ENCODE measurements at regions not wholly inside any gene's neighbourhood (a gene's known extent, or its start where the extent isn't known, plus 50 kb on each side); places are given as distances from the start of the nearest gene placed in this dataset.

GRCh38 chr3:187540847-187541246 is 129.3 kb downstream of the SST start:
- Histone ChIP-seq H3K4me3 (ENCODE audit: low read length) (no peak overlapping the region), H3K27ac (ENCODE audit: low read depth, low read length) (no peak overlapping the region), H3K36me3 (ENCODE audit: insufficient read depth, low read length) (no peaks in the 10 kb centered on the region), H3K4me1 (ENCODE audit: insufficient read depth, low read length) (no peaks in the 10 kb centered on the region), H3K27me3 (ENCODE audit: insufficient read depth, low read length) (no peaks in the 10 kb centered on the region), H3K9ac (ENCODE audit: low read depth, low read length) (no peak overlapping the region), H3K9me3 (ENCODE audit: insufficient read depth, low read depth, low read length) (no peaks in the 10 kb centered on the region)
- 93% methylated on average over 5 of the region's 6 CpGs for WGBS

DNA sequence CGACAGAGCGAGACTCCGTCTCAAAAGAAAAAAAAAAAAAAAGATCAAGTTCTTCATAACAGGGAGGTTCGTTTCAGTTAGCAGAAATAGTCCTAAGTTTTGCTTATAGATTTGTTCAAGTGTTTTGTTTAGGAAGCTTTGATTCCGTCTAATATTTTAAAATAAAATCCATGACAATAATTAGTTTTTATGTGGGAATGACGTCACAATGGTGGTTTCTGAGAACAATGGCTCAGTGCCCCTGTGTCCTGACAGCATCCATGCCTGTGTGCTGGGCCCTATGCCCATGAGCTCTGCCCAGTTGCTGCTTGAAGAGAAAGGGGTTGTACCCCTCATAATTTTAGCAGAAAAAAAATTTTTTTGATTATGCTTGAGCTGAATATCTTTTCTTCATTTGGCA is 134.0 kb downstream of the SST start:
- no peaks in the 10 kb centered on the region for H3K36me3 ChIP-seq (ENCODE audit: insufficient read depth, low read length)
- H3K9ac ChIP-seq (ENCODE audit: low read depth, low read length), result no peak overlapping the region
- H3K27me3 ChIP-seq (ENCODE audit: insufficient read depth, low read length), result no peaks in the 10 kb centered on the region
- no peaks in the 10 kb centered on the region for H3K9me3 ChIP-seq (ENCODE audit: insufficient read depth, low read depth, low read length)
- no peak overlapping the region for H3K27ac ChIP-seq (ENCODE audit: low read depth, low read length)
- no peak overlapping the region for H3K4me3 ChIP-seq (ENCODE audit: low read length)
- H3K4me1 ChIP-seq (ENCODE audit: insufficient read depth, low read length), result peaks cover 12% of the 10 kb centered on the region; the same call in 1 of the 2 replicates
- 98% methylated on average over 6 of the region's 6 CpGs for WGBS

DNA sequence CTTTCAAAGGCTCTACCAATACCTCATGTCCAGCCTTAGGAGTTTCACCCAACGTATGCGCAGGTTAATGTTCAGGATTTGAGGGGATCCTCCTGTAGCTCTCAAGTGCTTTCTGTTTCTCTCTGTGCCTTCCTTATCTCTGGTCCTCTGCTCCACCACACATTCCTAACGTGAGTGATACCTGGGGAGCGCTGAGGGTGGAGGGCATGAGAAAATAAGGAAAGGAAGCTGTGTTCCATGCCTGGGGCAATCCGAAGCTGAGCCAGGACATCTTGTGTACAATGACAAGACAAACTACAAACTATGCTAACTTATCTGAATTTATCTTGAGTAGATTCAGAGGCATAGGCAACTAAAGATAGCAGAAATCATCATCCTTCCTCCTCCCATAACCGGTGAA is 136.4 kb downstream of the SST start:
- Histone ChIP-seq H3K9ac (ENCODE audit: low read depth, low read length) (no peak overlapping the region), H3K36me3 (ENCODE audit: insufficient read depth, low read length) (no peaks in the 10 kb centered on the region), H3K27me3 (ENCODE audit: insufficient read depth, low read length) (no peaks in the 10 kb centered on the region), H3K4me3 (ENCODE audit: low read length) (no peak overlapping the region), H3K4me1 (ENCODE audit: insufficient read depth, low read length) (peaks cover 12% of the 10 kb centered on the region; the same call in 1 of the 2 replicates), H3K9me3 (ENCODE audit: insufficient read depth, low read depth, low read length) (no peaks in the 10 kb centered on the region), H3K27ac (ENCODE audit: low read depth, low read length) (no peak overlapping the region)
- 92% methylated on average over 3 of the region's 6 CpGs for WGBS

- H3K4me3 ChIP-seq (ENCODE audit: low read length), result no peak overlapping the region
- H3K4me1 ChIP-seq (ENCODE audit: insufficient read depth, low read length), result peaks cover 12% of the 10 kb centered on the region; the same call in 1 of the 2 replicates
- 89% methylated on average over 2 of the region's 2 CpGs for WGBS
- H3K36me3 ChIP-seq (ENCODE audit: insufficient read depth, low read length), result no peaks in the 10 kb centered on the region
- no peaks in the 10 kb centered on the region for H3K27me3 ChIP-seq (ENCODE audit: insufficient read depth, low read length)
- no peak overlapping the region for H3K9ac ChIP-seq (ENCODE audit: low read depth, low read length)
- no peaks in the 10 kb centered on the region for H3K9me3 ChIP-seq (ENCODE audit: insufficient read depth, low read depth, low read length)
- no peak overlapping the region for H3K27ac ChIP-seq (ENCODE audit: low read depth, low read length)
Measured at GRCh38 chr3:187531831-187532230, 138.4 kb downstream of the SST start.

- Histone ChIP-seq H3K4me3 (ENCODE audit: low read length) (no peak overlapping the region), H3K9me3 (ENCODE audit: insufficient read depth, low read depth, low read length) (no peaks in the 10 kb centered on the region), H3K9ac (ENCODE audit: low read depth, low read length) (no peak overlapping the region), H3K27ac (ENCODE audit: low read depth, low read length) (no peak overlapping the region), H3K36me3 (ENCODE audit: insufficient read depth, low read length) (no peaks in the 10 kb centered on the region), H3K4me1 (ENCODE audit: insufficient read depth, low read length) (peaks cover 26% of the 10 kb centered on the region), H3K27me3 (ENCODE audit: insufficient read depth, low read length) (no peaks in the 10 kb centered on the region)
- 100% methylated on average over 1 of the region's 1 CpG for WGBS
Measured at GRCh38 chr3:187522890-187523289, 147.3 kb downstream of the SST start.

GRCh38 chr3:187522293-187522692 is 147.9 kb downstream of the SST start:
- Histone ChIP-seq H3K4me3 (ENCODE audit: low read length) (no peak overlapping the region), H3K9ac (ENCODE audit: low read depth, low read length) (no peak overlapping the region), H3K4me1 (ENCODE audit: insufficient read depth, low read length) (peaks cover 31% of the 10 kb centered on the region), H3K36me3 (ENCODE audit: insufficient read depth, low read length) (no peaks in the 10 kb centered on the region), H3K27ac (ENCODE audit: low read depth, low read length) (no peak overlapping the region), H3K27me3 (ENCODE audit: insufficient read depth, low read length) (no peaks in the 10 kb centered on the region), H3K9me3 (ENCODE audit: insufficient read depth, low read depth, low read length) (no peaks in the 10 kb centered on the region)
- WGBS, result 67% methylated on average over 1 of the region's 2 CpGs

- Histone ChIP-seq H3K36me3 (ENCODE audit: insufficient read depth, low read length) (no peaks in the 10 kb centered on the region), H3K27ac (ENCODE audit: low read depth, low read length) (no peak overlapping the region), H3K9me3 (ENCODE audit: insufficient read depth, low read depth, low read length) (no peaks in the 10 kb centered on the region), H3K9ac (ENCODE audit: low read depth, low read length) (no peak overlapping the region), H3K27me3 (ENCODE audit: insufficient read depth, low read length) (no peaks in the 10 kb centered on the region), H3K4me1 (ENCODE audit: insufficient read depth, low read length) (peaks cover 31% of the 10 kb centered on the region), H3K4me3 (ENCODE audit: low read length) (no peak overlapping the region)
- 100% methylated on average over 1 of the region's 2 CpGs for WGBS
Measured at GRCh38 chr3:187521546-187521945, 148.6 kb downstream of the SST start.

DNA sequence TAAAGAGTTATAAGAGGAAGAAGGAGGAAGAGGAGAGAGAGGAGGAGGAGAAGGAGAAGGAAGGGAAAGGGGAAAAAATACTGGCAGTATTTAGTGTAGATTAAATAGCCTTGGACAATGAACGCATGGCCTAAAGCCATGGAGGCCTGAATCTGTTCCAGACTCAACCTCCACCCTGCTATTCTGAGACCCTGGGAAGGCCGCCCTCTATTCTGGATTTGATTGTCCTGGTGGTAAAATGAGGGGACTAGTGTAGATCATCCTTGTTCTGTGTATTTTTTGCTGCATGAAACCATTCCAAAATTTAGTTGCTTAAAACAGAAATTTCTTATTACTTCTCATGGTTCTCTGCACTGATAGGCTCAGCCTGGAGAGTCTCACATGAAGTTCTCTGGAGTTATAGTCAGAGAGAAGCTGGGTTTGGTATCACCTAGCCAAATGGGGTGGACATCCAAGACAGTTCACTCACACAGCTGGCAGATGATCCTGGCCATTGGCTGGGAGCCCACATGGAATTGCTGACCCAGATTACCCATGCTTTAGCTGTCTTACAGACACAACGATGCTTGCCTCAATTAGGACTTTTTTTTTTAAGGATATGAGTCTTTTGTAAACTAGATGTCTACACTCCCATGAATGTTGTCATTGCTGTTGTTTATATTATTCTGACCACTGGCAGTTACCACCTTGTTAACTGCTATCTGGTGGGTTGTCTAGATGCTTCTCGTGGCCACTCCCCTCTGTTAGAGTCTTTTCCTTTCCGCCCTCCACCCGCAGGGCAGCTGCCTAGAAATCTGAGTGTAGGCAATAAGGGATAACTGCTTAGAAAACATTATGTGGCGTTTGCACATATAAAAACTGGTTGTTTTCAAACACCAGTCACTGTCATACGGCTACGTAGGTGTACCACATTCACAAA is 149.9 kb downstream of the SST start:
- Histone ChIP-seq H3K4me3 (ENCODE audit: low read length) (no peak overlapping the region), H3K36me3 (ENCODE audit: insufficient read depth, low read length) (no peaks in the 10 kb centered on the region), H3K9me3 (ENCODE audit: insufficient read depth, low read depth, low read length) (no peaks in the 10 kb centered on the region), H3K27ac (ENCODE audit: low read depth, low read length) (peak overlapping the region; percentile 15), H3K9ac (ENCODE audit: low read depth, low read length) (no peak overlapping the region), H3K4me1 (ENCODE audit: insufficient read depth, low read length) (peaks cover 31% of the 10 kb centered on the region), H3K27me3 (ENCODE audit: insufficient read depth, low read length) (no peaks in the 10 kb centered on the region)
- WGBS, result 90% methylated on average over 9 of the region's 9 CpGs

DNA sequence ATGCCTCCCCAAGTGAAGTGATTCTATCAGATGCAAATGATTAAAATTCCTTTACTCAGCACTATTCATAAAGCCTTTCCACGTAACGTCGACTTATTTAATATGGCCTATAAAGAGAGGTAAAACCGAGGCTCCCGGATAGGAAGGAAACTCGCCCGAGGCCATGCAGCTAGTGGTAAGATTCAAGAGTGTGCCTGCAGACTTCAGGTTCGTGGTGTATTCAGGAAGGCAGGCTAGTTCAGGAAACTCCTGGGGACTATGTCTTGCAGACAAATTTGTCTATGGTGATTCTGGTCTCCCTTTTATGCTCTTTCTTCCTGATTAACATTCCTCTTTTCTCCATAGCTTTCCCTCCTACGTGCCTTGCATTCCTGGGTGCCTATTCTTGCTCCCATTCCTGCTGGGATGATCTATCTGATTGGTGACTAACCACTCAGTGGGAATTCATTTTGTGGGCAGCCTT is 150.7 kb downstream of the SST start:
- WGBS, result 30% methylated on average over 9 of the region's 9 CpGs
- H3K27ac ChIP-seq (ENCODE audit: low read depth, low read length), result peak overlapping the region; percentile 81
- H3K4me3 ChIP-seq (ENCODE audit: low read length), result no peak overlapping the region
- H3K4me1 ChIP-seq (ENCODE audit: insufficient read depth, low read length), result peaks cover 31% of the 10 kb centered on the region
- H3K36me3 ChIP-seq (ENCODE audit: insufficient read depth, low read length), result no peaks in the 10 kb centered on the region
- no peaks in the 10 kb centered on the region for H3K9me3 ChIP-seq (ENCODE audit: insufficient read depth, low read depth, low read length)
- H3K27me3 ChIP-seq (ENCODE audit: insufficient read depth, low read length), result no peaks in the 10 kb centered on the region
- H3K9ac ChIP-seq (ENCODE audit: low read depth, low read length), result peak overlapping the region; percentile 18; the same call in 1 of the 2 replicates

- Histone ChIP-seq H3K27me3 (ENCODE audit: insufficient read depth, low read length) (no peaks in the 10 kb centered on the region), H3K36me3 (ENCODE audit: insufficient read depth, low read length) (no peaks in the 10 kb centered on the region), H3K9me3 (ENCODE audit: insufficient read depth, low read depth, low read length) (no peaks in the 10 kb centered on the region), H3K9ac (ENCODE audit: low read depth, low read length) (peak overlapping the region; percentile 18; the same call in 1 of the 2 replicates), H3K27ac (ENCODE audit: low read depth, low read length) (peak overlapping the region; percentile 81), H3K4me3 (ENCODE audit: low read length) (no peak overlapping the region), H3K4me1 (ENCODE audit: insufficient read depth, low read length) (peaks cover 31% of the 10 kb centered on the region)
- 92% methylated on average over 2 of the region's 3 CpGs for WGBS
Measured at GRCh38 chr3:187518616-187519015, 150.4 kb downstream of the RTP4 start.

DNA sequence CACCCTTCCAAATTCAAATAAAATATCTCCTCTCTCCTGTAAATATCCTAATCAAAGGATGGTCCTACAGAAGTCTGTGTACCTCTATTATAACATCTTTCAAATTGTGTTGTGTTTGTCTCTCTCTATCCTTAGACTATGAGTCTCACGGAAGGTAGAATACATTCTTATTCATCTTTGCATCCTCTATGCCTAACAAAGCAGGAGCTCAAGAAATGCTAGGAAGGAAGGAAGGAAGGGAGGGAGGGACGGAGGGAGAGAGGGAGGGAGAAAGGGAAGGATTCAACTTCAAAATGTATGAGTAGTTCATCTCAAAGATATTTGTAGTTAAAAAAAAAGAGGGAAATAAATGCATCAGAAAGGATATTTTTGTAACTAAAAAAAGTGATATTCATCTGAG is 150.0 kb downstream of the RTP4 start:
- Histone ChIP-seq H3K4me3 (ENCODE audit: low read length) (no peak overlapping the region), H3K36me3 (ENCODE audit: insufficient read depth, low read length) (no peaks in the 10 kb centered on the region), H3K9ac (ENCODE audit: low read depth, low read length) (peak overlapping the region; percentile 18; the same call in 1 of the 2 replicates), H3K27me3 (ENCODE audit: insufficient read depth, low read length) (no peaks in the 10 kb centered on the region), H3K27ac (ENCODE audit: low read depth, low read length) (peak overlapping the region; percentile 81), H3K9me3 (ENCODE audit: insufficient read depth, low read depth, low read length) (no peaks in the 10 kb centered on the region), H3K4me1 (ENCODE audit: insufficient read depth, low read length) (peaks cover 31% of the 10 kb centered on the region)
- WGBS, result 58% methylated on average over 1 of the region's 2 CpGs
